Trophoblast cell (in vitro differentiated cells and primary cell): ENCODE measurements at regions not wholly inside any gene's neighbourhood (a gene's known extent, or its start where the extent isn't known, plus 50 kb on each side); places are given as distances from the start of the nearest gene placed in this dataset.
"Not testable (repeated sequence)": the region's sequence is repeated elsewhere in the genome, so short reads cannot be mapped to it uniquely, and the experiment has no call there.

Source experiments
- DNase-seq, 2 donors: peaks; one replicate each; pipeline ENCODE4 v3.0.0-alpha.2; 2016
- H2AFZ ChIP-seq: 2 replicates; pipeline ENCODE4 v1.6.1; 2013; ENCODE audit warnings: low read length, moderate library complexity, mild to moderate bottlenecking; ENCODE audit not compliant: insufficient read depth, poor library complexity
- H2AK5ac ChIP-seq: 2 replicates; pipeline ENCODE4 v1.6.1; 2013; ENCODE audit warnings: mild to moderate bottlenecking, low read length
- H2BK120ac ChIP-seq: 2 replicates; pipeline ENCODE4 v1.6.1; 2013; ENCODE audit warnings: low read length, mild to moderate bottlenecking, moderate library complexity; ENCODE audit not compliant: insufficient read depth, poor library complexity
- H2BK12ac ChIP-seq: 2 replicates; pipeline ENCODE4 v1.6.1; 2013; ENCODE audit warnings: mild to moderate bottlenecking, low read length, moderate library complexity
- H2BK5ac ChIP-seq: 2 replicates; pipeline ENCODE4 v1.6.1; 2013; ENCODE audit warnings: low read length, low read depth, moderate library complexity, mild to moderate bottlenecking; ENCODE audit not compliant: poor library complexity
- H3K14ac ChIP-seq: 2 replicates; pipeline ENCODE4 v1.6.1; 2013; ENCODE audit warnings: mild to moderate bottlenecking, low read length
- H3K18ac ChIP-seq: 2 replicates; pipeline ENCODE4 v1.6.1; 2013; ENCODE audit warnings: mild to moderate bottlenecking, low read length
- H3K23ac ChIP-seq: 2 replicates; pipeline ENCODE4 v1.6.1; 2013; ENCODE audit warnings: low read length
- H3K27ac ChIP-seq: 2 replicates; pipeline ENCODE4 v1.5.1; 2013; ENCODE audit warnings: low read depth, mild to moderate bottlenecking, inconsistent platforms, low read length, moderate library complexity
- H3K27me3 ChIP-seq: 2 replicates; pipeline ENCODE4 v1.6.1; 2013; ENCODE audit warnings: inconsistent platforms, mild to moderate bottlenecking, low read length, moderate library complexity; ENCODE audit not compliant: insufficient read depth
- H3K36me3 ChIP-seq, 2 experiments: 1 replicate in 1 of 2; 2 replicates in 1 of 2; pipeline ENCODE4 v1.6.1; 2013; ENCODE audit warnings: low read length in 2 of 2, mild to moderate bottlenecking in 2 of 2, moderate library complexity in 1 of 2; ENCODE audit not compliant: insufficient read depth in 2 of 2, control insufficient read depth in 1 of 2
- H3K4ac ChIP-seq: 2 replicates; pipeline ENCODE4 v1.6.1; 2013; ENCODE audit warnings: low read depth, mild to moderate bottlenecking, low read length, moderate library complexity
- H3K4me1 ChIP-seq, 2 experiments: 1 replicate in 1 of 2; 2 replicates in 1 of 2; pipeline ENCODE4 v1.6.1; 2013; ENCODE audit warnings: low read length in 2 of 2, mild to moderate bottlenecking in 2 of 2, moderate library complexity in 1 of 2; ENCODE audit not compliant: insufficient read depth in 2 of 2, control insufficient read depth in 1 of 2
- H3K4me2 ChIP-seq: 2 replicates; pipeline ENCODE4 v1.6.1; 2013; ENCODE audit warnings: inconsistent platforms, mild to moderate bottlenecking, low read length, moderate library complexity
- H3K4me3 ChIP-seq: 2 replicates; pipeline ENCODE4 v1.5.1; 2013; ENCODE audit warnings: mild to moderate bottlenecking, low read depth, low read length, inconsistent platforms
- H3K79me1 ChIP-seq: one replicate; pipeline ENCODE4 v1.6.1; 2013; ENCODE audit warnings: low read length
- H3K79me2 ChIP-seq: 2 replicates; pipeline ENCODE4 v1.6.1; 2013; ENCODE audit warnings: low read length, mild to moderate bottlenecking; ENCODE audit not compliant: control insufficient read depth, insufficient read depth, poor library complexity
- H3K9ac ChIP-seq: 2 replicates; pipeline ENCODE4 v1.6.1; 2013; ENCODE audit warnings: mild to moderate bottlenecking, low read length
- H3K9me3 ChIP-seq: 2 replicates; pipeline ENCODE4 v1.6.1; 2013; ENCODE audit warnings: low read depth, mild to moderate bottlenecking, control low read depth, inconsistent platforms, low read length; ENCODE audit not compliant: insufficient read depth
- H4K12ac ChIP-seq: 2 replicates; pipeline ENCODE4 v1.6.1; 2013; ENCODE audit warnings: low read depth, mild to moderate bottlenecking, low read length, moderate library complexity
- H4K8ac ChIP-seq: 2 replicates; pipeline ENCODE4 v1.6.1; 2013; ENCODE audit warnings: low read depth, mild to moderate bottlenecking, low read length, moderate library complexity
- H4K91ac ChIP-seq: one replicate; pipeline ENCODE4 v1.6.1; 2013; ENCODE audit warnings: low read depth, mild to moderate bottlenecking, low read length, moderate library complexity
- WGBS: extraction: QIAGEN DNeasy Blood & Tissue Kit; methylation state at CpG from one replicate; pipeline ENCODE4 v1.1.7; 2013; ENCODE audit warnings: missing lambda C conversion rate; ENCODE audit not compliant: insufficient read length, insufficient coverage; ENCODE audit errors: extremely low coverage; 5-methylcytosine and 5-hydroxymethylcytosine counted together

- H3K4ac ChIP-seq = no peak overlapping the region
- no peak overlapping the region for H3K4me3 ChIP-seq
- H3K27ac ChIP-seq = no peak overlapping the region
- H3K18ac ChIP-seq = no peak overlapping the region
- no peak overlapping the region for H2BK5ac ChIP-seq
- no peak overlapping the region for H4K8ac ChIP-seq
- H3K79me2 ChIP-seq = no peaks in the 10 kb centered on the region
- DNase-seq = no peak
- WGBS = no CpG with 5 or more reads among the region's 1 CpG
- H2AK5ac ChIP-seq = no peak overlapping the region
- no peak overlapping the region for H4K91ac ChIP-seq
- no peak overlapping the region for H3K9ac ChIP-seq
- no peaks in the 10 kb centered on the region for H3K27me3 ChIP-seq
- no peaks in the 10 kb centered on the region for H3K9me3 ChIP-seq
- H3K4me2 ChIP-seq = no peak overlapping the region
- H2BK12ac ChIP-seq = no peak overlapping the region
- no peak overlapping the region for H2AFZ ChIP-seq
- no peaks in the 10 kb centered on the region for H3K4me1 ChIP-seq
- no peak overlapping the region for H2BK120ac ChIP-seq
- H3K14ac ChIP-seq = no peak overlapping the region
- no peaks in the 10 kb centered on the region for H3K79me1 ChIP-seq
- H3K23ac ChIP-seq = no peak overlapping the region
- H4K12ac ChIP-seq = no peak overlapping the region
- no peaks in the 10 kb centered on the region for H3K36me3 ChIP-seq
These were observed 304.6 kb downstream of the XPNPEP1 start for GRCh38 chr10:109618748-109619147.

DNA sequence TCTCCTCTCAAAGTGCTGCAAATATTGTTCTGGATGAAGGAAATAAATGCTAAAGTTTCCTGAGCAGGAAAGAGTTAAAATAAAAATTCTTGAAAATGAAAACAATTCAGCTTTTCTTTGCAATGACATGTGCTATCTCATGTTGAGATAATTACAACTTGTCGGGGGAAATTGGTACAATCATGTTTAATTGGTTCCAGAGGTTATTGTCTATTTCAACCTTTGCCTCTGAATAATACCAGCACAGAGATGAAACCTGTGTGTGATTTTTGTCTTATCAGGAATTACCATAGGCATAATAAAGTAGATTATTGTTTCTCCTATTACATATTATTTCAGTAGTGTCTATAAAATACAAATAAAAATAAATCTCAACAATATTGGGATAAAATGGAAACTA, 305.0 kb downstream of the XPNPEP1 start:
- H4K12ac ChIP-seq = no peak overlapping the region
- H3K79me1 ChIP-seq = no peaks in the 10 kb centered on the region
- H3K27me3 ChIP-seq = no peaks in the 10 kb centered on the region
- no peak overlapping the region for H2BK12ac ChIP-seq
- no peak overlapping the region for H3K18ac ChIP-seq
- H3K79me2 ChIP-seq = no peaks in the 10 kb centered on the region
- H3K27ac ChIP-seq = no peak overlapping the region
- H2AK5ac ChIP-seq = no peak overlapping the region
- no peak overlapping the region for H2BK5ac ChIP-seq
- H3K4me3 ChIP-seq = no peak overlapping the region
- H3K9ac ChIP-seq = no peak overlapping the region
- H4K8ac ChIP-seq = no peak overlapping the region
- no peak overlapping the region for H2AFZ ChIP-seq
- no peak overlapping the region for H3K23ac ChIP-seq
- H3K9me3 ChIP-seq = no peaks in the 10 kb centered on the region
- H3K36me3 ChIP-seq = no peaks in the 10 kb centered on the region
- no peak overlapping the region for H4K91ac ChIP-seq
- no peak for DNase-seq
- H3K4ac ChIP-seq = no peak overlapping the region
- no peak overlapping the region for H3K14ac ChIP-seq
- H3K4me2 ChIP-seq = no peak overlapping the region
- WGBS = no CpG with 5 or more reads among the region's 1 CpG
- no peaks in the 10 kb centered on the region for H3K4me1 ChIP-seq
- H2BK120ac ChIP-seq = no peak overlapping the region

DNA sequence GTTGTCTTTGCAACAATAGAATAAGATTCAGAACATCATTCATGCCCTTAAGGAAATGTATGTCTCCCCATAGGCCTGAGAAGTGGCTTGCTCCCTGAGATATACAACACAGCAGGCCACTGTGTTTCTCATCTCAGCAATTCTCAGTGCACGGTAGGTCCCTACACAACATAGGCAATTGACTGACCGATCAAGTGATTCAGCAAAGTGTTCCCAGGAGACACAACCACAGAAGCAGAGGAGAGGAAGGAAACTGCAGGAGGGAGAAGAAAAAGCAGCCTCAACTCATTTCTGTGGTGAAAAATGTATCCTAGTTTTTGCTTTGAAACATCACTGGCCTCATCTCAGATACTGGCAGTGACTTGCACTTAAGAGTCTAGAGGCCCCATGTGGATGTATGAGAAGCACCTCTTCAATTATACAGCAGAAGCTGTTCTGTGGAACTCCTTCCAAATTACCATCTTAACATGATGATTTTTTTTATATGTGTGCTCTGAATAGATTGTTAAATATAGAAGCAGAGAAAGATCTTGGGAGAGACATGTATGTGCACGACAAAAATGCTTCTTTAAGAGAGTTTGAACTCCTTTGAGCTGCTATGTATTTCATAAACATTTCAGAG, 306.8 kb downstream of the XPNPEP1 start:
- Histone ChIP-seq H3K36me3 (no peaks in the 10 kb centered on the region), H2BK5ac (no peak overlapping the region), H4K91ac (no peak overlapping the region), H3K27me3 (no peaks in the 10 kb centered on the region), H3K14ac (no peak overlapping the region), H3K79me2 (no peaks in the 10 kb centered on the region), H4K12ac (no peak overlapping the region), H4K8ac (no peak overlapping the region), H2AK5ac (no peak overlapping the region), H3K4me3 (no peak overlapping the region), H2AFZ (no peak overlapping the region), H3K27ac (no peak overlapping the region), H3K9me3 (no peaks in the 10 kb centered on the region), H3K4me2 (no peak overlapping the region), H3K9ac (no peak overlapping the region), H3K4ac (no peak overlapping the region), H3K79me1 (no peaks in the 10 kb centered on the region), H2BK12ac (no peak overlapping the region), H3K4me1 (no peaks in the 10 kb centered on the region), H3K18ac (no peak overlapping the region), H3K23ac (no peak overlapping the region), H2BK120ac (no peak overlapping the region)
- no peak for DNase-seq
- WGBS = no CpG with 5 or more reads among the region's 3 CpGs

DNA sequence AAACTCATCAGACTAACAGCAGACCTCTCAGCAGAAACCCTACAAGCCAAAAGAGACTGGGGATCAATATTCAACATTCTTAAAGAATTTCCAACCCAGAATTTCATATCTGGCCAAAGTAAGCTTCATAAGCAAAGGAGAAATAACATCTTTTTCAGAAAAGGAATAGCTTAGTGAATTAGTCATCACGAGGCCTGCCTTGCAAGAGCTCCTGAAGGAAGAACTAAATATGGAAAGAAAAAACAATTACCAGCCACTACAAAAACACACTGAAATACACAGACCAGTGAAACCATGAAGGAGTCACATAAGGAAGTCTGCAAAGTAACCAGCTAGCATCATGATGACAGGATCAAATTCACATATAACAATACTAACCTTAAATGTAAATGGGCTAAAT, 328.0 kb downstream of the XPNPEP1 start:
- WGBS = no CpG with 5 or more reads among the region's 1 CpG

More for the DNA sequence above, 328.0 kb downstream of the XPNPEP1 start:
- H3K4me2 ChIP-seq, H3K4ac ChIP-seq, H3K4me3 ChIP-seq, H2BK120ac ChIP-seq, H3K18ac ChIP-seq, H3K27me3 ChIP-seq, H4K12ac ChIP-seq, H3K27ac ChIP-seq, H3K4me1 ChIP-seq, H3K79me1 ChIP-seq, H2AK5ac ChIP-seq, H3K36me3 ChIP-seq, H2AFZ ChIP-seq, H2BK12ac ChIP-seq, H3K9ac ChIP-seq, H2BK5ac ChIP-seq, H3K23ac ChIP-seq, H3K9me3 ChIP-seq, H3K79me2 ChIP-seq, H3K14ac ChIP-seq, H4K91ac ChIP-seq, H4K8ac ChIP-seq, DNase-seq: not testable (repeated sequence)
